ENCODE measurements at regions not wholly inside any gene's neighbourhood (a gene's known extent, or its start where the extent isn't known, plus 50 kb on each side); places are given as distances from the start of the nearest gene placed in this dataset.

GRCh38 chr1:198040880-198041279, 115.9 kb upstream of the NEK7 start:
- peak; percentile 76 for DNase-seq

- DNase-seq = peak; percentile 44
Observed at GRCh38 chr1:198042168-198042567, 114.6 kb upstream of the NEK7 start.

- DNase-seq = peak; percentile 75
Observed at GRCh38 chr1:198047913-198048312, 108.9 kb upstream of the NEK7 start.

GRCh38 chr1:198054510-198054909, 102.3 kb upstream of the NEK7 start:
- DNase-seq = peak; percentile 56

- DNase-seq = no peak
Observed at GRCh38 chr1:198056255-198056654, 100.5 kb upstream of the NEK7 start.

- no peak for DNase-seq
Observed at GRCh38 chr1:198064181-198064580, 92.6 kb upstream of the NEK7 start.

- no peak for DNase-seq
Observed at GRCh38 chr1:198068285-198068684, 88.5 kb upstream of the NEK7 start.

- no peak for DNase-seq
Observed at GRCh38 chr1:198072177-198072576, 84.6 kb upstream of the NEK7 start.

GRCh38 chr1:198075296-198075695, 81.5 kb upstream of the NEK7 start:
- no peak for DNase-seq

GRCh38 chr1:198079432-198079951, 77.3 kb upstream of the NEK7 start:
- peak; percentile 56 for DNase-seq

GRCh38 chr1:198082576-198082975, 74.2 kb upstream of the NEK7 start:
- DNase-seq = no peak

GRCh38 chr1:198083549-198083948, 73.2 kb upstream of the NEK7 start:
- no peak for DNase-seq

GRCh38 chr1:198084241-198084908, 72.4 kb upstream of the NEK7 start:
- DNase-seq = no peak

- no peak for DNase-seq
Observed at GRCh38 chr1:198086051-198086745, 70.6 kb upstream of the NEK7 start.

GRCh38 chr1:198087831-198088230, 69.0 kb upstream of the NEK7 start:
- DNase-seq = no peak

- peak; percentile 14 for DNase-seq
Observed at GRCh38 chr1:198088360-198089071, 68.3 kb upstream of the NEK7 start.

GRCh38 chr1:198096390-198096789, 60.4 kb upstream of the NEK7 start:
- no peak for DNase-seq

- no peak for DNase-seq
Observed at GRCh38 chr1:198099755-198100154, 57.0 kb upstream of the NEK7 start.

- DNase-seq = peak; percentile 10
Observed at GRCh38 chr1:198101716-198102453, 54.9 kb upstream of the NEK7 start.

GRCh38 chr1:198102454-198102827, 54.4 kb upstream of the NEK7 start:
- peak; percentile 74 for DNase-seq

GRCh38 chr1:198105185-198105584, 51.6 kb upstream of the NEK7 start:
- no peak for DNase-seq

- DNase-seq = no peak
Observed at GRCh38 chr1:198106011-198106410, 50.8 kb upstream of the NEK7 start.
